MCF 10A (cell line): ENCODE measurements at regions not wholly inside any gene's neighbourhood (a gene's known extent, or its start where the extent isn't known, plus 50 kb on each side); places are given as distances from the start of the nearest gene placed in this dataset.

Experiments used
- BruUV-seq: library from RNA; stranded (reverse); fragments of 400-500 nt; replicated peaks from 2 replicates; lab custom pipeline; 2021; lab: Mats Ljungman, UMichigan
- CTCF ChIA-PET: fragments of 300-600 bp; sonication (Branson Sonifier 250); formaldehyde crosslinking; extraction: SDS; loops from one replicate; lab custom pipeline; 2021; ENCODE audit warnings: antibody characterized with exemption, inconsistent platforms; lab: Yijun Ruan, JAX
- POLR2A ChIA-PET: fragments of 300-600, 350-650 bp; sonication (Branson Sonifier 250); formaldehyde crosslinking; extraction: SDS; loops from one replicate; lab custom pipeline; 2020; ENCODE audit warnings: antibody characterized with exemption, inconsistent platforms; lab: Yijun Ruan, JAX
- DNase-seq: peaks from one replicate; pipeline ENCODE4 v3.0.0-alpha.2; 2018; ENCODE audit not compliant: unreplicated experiment
- H3K27ac Mint-ChIP-seq: one replicate; pipeline ENCODE4 v1.8.0; 2022; ENCODE audit warnings: mild to moderate bottlenecking, low read depth, mixed read lengths; ENCODE audit not compliant: unreplicated experiment
- H3K27me3 Mint-ChIP-seq: one replicate; pipeline ENCODE4 v1.8.0; 2022; ENCODE audit warnings: mixed read lengths; ENCODE audit not compliant: insufficient read depth, unreplicated experiment
- H3K36me3 Mint-ChIP-seq: one replicate; pipeline ENCODE4 v1.8.0; 2022; ENCODE audit warnings: mild to moderate bottlenecking, moderate library complexity, mixed read lengths; ENCODE audit not compliant: insufficient read depth, unreplicated experiment
- H3K4me1 Mint-ChIP-seq: one replicate; pipeline ENCODE4 v1.8.0; 2022; ENCODE audit warnings: mixed read lengths; ENCODE audit not compliant: insufficient read depth, unreplicated experiment
- H3K4me3 Mint-ChIP-seq: one replicate; pipeline ENCODE4 v1.8.0; 2022; ENCODE audit warnings: mild to moderate bottlenecking, moderate library complexity, mixed read lengths; ENCODE audit not compliant: unreplicated experiment
- H3K9me3 Mint-ChIP-seq: one replicate; pipeline ENCODE4 v1.8.0; 2022; ENCODE audit warnings: mixed read lengths; ENCODE audit not compliant: unreplicated experiment
- CTCF ChIP-seq: fragments of 200-600 bp; IDR thresholded peaks from one replicate; pipeline ENCODE4 v1.8.0; 2022; ENCODE audit warnings: antibody characterized with exemption, mild to moderate bottlenecking; ENCODE audit not compliant: unreplicated experiment
- intact Hi-C: fragments of 100-400 bp; cut with micrococcal nuclease; formaldehyde crosslinking; loops from 2 replicates; pipeline ENCODE4 v1.14.1; 2022

- H3K27ac Mint-ChIP-seq, result no peak overlapping the region
- H3K9me3 Mint-ChIP-seq, result no peaks in the 10 kb centered on the region
- H3K4me3 Mint-ChIP-seq, result no peak overlapping the region
- no TSS peak for BruUV-seq
- peaks cover 47% of the 10 kb centered on the region for H3K4me1 Mint-ChIP-seq
- ChIA-PET CTCF (interaction anchor here (0.6 to 1.2 kb wide), 4 partner anchors 13 to 1622 kb away, joined by 3 to 4 read pairs (median 3); no protein-coding TSS in a partner anchor), POLR2A (interaction anchor here (0.8 to 26.6 kb wide), 5 partner anchors 9 to 46 kb away, joined by 3 to 502 read pairs (median 4); no protein-coding TSS in a partner anchor)
- TF ChIP-seq CTCF, result no peak
- intact Hi-C loops, result loop anchor here (2.0 kb wide), 1 partner anchor 14 kb away; no protein-coding TSS in a partner anchor
- no peak for DNase-seq
- peaks cover 6% of the 10 kb centered on the region for H3K36me3 Mint-ChIP-seq
- H3K27me3 Mint-ChIP-seq, result no peaks in the 10 kb centered on the region
These were observed 250.3 kb downstream of the PTPRC start for GRCh38 chr1:198889101-198889500.

- CTCF ChIA-PET, result interaction anchor here (0.6 to 2.1 kb wide), 4 partner anchors 10 to 586 kb away, joined by 3 to 5 read pairs (median 4); no protein-coding TSS in a partner anchor
- H3K36me3 Mint-ChIP-seq, result peaks cover 9% of the 10 kb centered on the region
- no peak for TF ChIP-seq CTCF
- no peak overlapping the region for H3K4me3 Mint-ChIP-seq
- POLR2A ChIA-PET, result interaction anchor here (0.7 to 26.6 kb wide), 7 partner anchors 10 to 80 kb away, joined by 3 to 502 read pairs (median 4); no protein-coding TSS in a partner anchor
- H3K27ac Mint-ChIP-seq, result peak overlapping the region; percentile 81
- intact Hi-C loops, result loop anchor here (2.0 kb wide), 1 partner anchor 13 kb away; no protein-coding TSS in a partner anchor
- BruUV-seq, result no TSS peak
- no peaks in the 10 kb centered on the region for H3K27me3 Mint-ChIP-seq
- DNase-seq, result no peak
- H3K4me1 Mint-ChIP-seq, result peaks cover 47% of the 10 kb centered on the region
- no peaks in the 10 kb centered on the region for H3K9me3 Mint-ChIP-seq
These were observed 250.9 kb downstream of the PTPRC start for GRCh38 chr1:198889749-198890148.

- BruUV-seq, result no TSS peak
- intact Hi-C loops, result no loop called here
- ChIA-PET CTCF (interaction anchor here (0.6 to 2.1 kb wide), 4 partner anchors 10 to 586 kb away, joined by 3 to 5 read pairs (median 4); no protein-coding TSS in a partner anchor), POLR2A (interaction anchor here (0.7 to 26.6 kb wide), 8 partner anchors 11 to 80 kb away, joined by 3 to 502 read pairs (median 4); no protein-coding TSS in a partner anchor)
- no peaks in the 10 kb centered on the region for H3K27me3 Mint-ChIP-seq
- peaks cover 11% of the 10 kb centered on the region for H3K36me3 Mint-ChIP-seq
- DNase-seq, result peak; percentile 57
- TF ChIP-seq CTCF, result no peak
- no peaks in the 10 kb centered on the region for H3K9me3 Mint-ChIP-seq
- H3K4me1 Mint-ChIP-seq, result peaks cover 44% of the 10 kb centered on the region
- peak overlapping the region; percentile 81 for H3K27ac Mint-ChIP-seq
- H3K4me3 Mint-ChIP-seq, result no peak overlapping the region
These were observed 251.5 kb downstream of the PTPRC start for GRCh38 chr1:198890214-198890930.

DNA sequence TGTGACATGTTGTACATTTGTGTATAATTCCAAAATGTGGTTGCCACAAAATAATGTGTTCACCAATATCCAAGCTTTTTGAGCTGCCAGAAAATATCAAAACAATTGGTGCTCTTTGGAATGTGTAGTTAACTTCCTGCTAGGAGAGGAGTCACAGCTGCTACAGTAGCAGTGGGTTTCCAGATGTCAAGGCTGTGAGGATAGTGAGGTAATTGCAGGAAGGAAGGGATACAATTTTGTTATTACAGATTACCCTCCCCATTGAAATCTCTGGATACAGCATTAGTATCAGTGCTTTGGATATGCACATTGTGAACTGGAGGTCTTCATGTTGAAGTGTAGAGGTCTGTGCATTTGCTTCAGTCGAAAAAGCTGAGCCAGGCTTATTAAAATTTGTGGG lies 253.2 kb downstream of the PTPRC start:
- H3K36me3 Mint-ChIP-seq, result peaks cover 18% of the 10 kb centered on the region
- peak overlapping the region; percentile 81 for H3K27ac Mint-ChIP-seq
- TF ChIP-seq CTCF, result no peak
- no peak for DNase-seq
- no peak overlapping the region for H3K4me3 Mint-ChIP-seq
- H3K4me1 Mint-ChIP-seq, result peaks cover 36% of the 10 kb centered on the region
- CTCF ChIA-PET, result interaction anchor here (0.6 to 2.4 kb wide), 3 partner anchors 10 to 221 kb away, joined by 3 to 16 read pairs (median 4); no protein-coding TSS in a partner anchor
- intact Hi-C loops, result no loop called here
- no peaks in the 10 kb centered on the region for H3K9me3 Mint-ChIP-seq
- H3K27me3 Mint-ChIP-seq, result no peaks in the 10 kb centered on the region
- no TSS peak for BruUV-seq
- POLR2A ChIA-PET, result interaction anchor here (0.6 to 26.6 kb wide), 10 partner anchors 9 to 78 kb away, joined by 3 to 502 read pairs (median 6); no protein-coding TSS in a partner anchor
